DMS153 (cell line): ENCODE measurements at regions not wholly inside any gene's neighbourhood (a gene's known extent, or its start where the extent isn't known, plus 50 kb on each side); places are given as distances from the start of the nearest gene placed in this dataset.
"Not testable (repeated sequence)": the region's sequence is repeated elsewhere in the genome, so short reads cannot be mapped to it uniquely, and the experiment has no call there.

Source experiments
- DNase-seq: peaks from one replicate; lab custom pipeline; 2025; lab: John Stamatoyannopoulos, UW

- DNase-seq = no peak
Measured at GRCh38 chr4:95898226-95898625, 58.3 kb downstream of the PDHA2 start.

- DNase-seq = no peak
Measured at GRCh38 chr4:95909211-95909610, 69.3 kb downstream of the PDHA2 start.

DNA sequence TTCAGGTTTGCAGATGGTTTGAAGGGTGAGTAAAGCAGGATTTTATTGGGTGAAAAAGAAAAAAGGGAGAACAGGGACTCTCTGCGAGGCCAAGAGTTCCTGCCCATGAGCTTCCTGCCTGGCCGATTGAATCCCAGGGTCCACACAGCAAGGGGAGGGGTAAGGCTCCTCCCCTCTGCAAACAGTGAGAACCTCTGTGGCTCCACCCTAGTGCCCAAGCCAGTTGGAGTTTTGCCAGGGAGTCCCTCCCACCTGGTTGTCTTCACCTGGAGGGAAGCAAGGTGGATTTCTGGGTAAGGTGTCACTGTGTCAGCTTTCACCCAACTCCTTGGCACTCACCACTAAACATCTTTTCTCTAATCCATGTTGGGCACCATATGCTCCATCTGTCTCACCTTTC lies 70.9 kb downstream of the PDHA2 start:
- no peak for DNase-seq

DNA sequence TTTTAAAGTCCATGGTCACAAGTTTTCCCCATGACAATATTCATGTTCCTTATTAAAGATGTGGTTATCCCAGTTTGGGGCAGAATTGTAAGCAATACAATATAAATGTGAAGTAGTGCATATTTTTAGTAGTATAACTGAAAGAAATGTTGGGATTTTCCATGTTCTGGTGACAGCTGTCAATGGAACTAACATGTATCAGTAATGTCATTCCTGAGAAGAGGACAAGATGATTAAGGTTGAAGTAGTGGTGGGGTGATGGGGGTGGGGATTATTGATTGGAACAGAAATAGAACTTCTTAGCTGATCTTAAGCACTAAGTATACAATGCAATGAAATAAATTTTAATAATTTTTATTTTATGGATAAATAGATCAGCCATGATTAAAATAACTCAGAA lies 81.6 kb downstream of the PDHA2 start:
- no peak for DNase-seq

GRCh38 chr4:95929448-95930064 lies 89.7 kb downstream of the PDHA2 start:
- DNase-seq = no peak

- DNase-seq = no peak
Measured at GRCh38 chr4:95939141-95939540, 99.2 kb downstream of the PDHA2 start.

GRCh38 chr4:95949136-95949765 lies 109.4 kb downstream of the PDHA2 start:
- no peak for DNase-seq

DNA sequence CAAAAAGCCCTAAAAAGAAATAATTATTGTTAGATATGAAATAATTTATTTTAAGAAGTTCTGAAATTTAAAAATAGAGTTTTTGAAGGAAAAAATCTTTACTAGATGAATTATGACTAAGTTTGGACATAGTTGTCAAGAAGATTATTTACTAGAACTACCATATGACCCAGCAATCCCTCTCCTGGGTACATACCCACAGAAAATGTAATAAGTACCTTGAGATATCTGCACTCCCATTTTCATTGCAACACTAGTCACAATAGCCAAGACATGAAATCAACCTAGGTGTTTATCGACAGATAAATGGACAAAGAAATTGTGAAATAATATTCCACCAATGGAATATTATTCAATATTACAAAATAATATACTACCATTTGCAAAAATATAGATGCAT lies 109.9 kb downstream of the PDHA2 start:
- DNase-seq = no peak

DNA sequence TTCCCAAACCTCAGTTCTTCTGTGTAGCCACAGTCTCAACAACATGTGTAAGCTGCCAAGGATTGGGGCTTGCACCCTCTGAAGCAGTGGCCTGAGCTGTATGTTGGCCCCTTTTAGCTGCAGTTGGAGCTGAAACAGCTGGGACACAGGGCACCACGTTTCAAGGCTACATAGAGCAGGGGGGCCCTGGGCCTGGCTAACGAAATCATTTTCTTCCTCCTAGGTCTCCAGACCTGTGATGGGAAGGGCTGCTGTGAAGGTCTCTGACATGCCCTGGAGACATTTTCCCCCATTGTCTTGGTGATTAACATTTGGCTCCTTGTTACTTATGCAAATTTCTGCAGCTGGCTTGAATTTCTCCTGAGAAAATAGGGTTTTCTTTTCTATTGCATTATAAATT lies 112.6 kb downstream of the PDHA2 start:
- not testable (repeated sequence) for DNase-seq

GRCh38 chr4:95956094-95956493 lies 116.2 kb downstream of the PDHA2 start:
- no peak for DNase-seq

DNA sequence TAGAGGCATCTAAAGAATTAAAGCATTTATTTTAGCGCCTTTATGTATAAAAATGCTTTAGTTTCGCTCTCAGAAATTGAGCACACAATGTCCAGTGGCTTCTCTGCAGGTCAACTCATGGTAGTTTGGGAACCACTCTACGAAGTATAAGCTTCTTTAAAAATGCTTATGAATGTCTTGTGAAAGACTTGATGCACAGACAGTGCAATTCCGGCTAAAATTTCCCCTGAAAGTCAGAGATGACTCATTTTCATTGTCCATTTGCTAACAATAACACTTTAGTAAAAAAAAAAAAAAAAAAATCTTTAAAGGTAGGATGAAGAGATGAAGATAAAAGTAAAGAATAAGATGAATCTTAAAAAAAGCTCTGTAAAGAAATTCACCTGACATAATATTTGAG lies 117.2 kb downstream of the PDHA2 start:
- no peak for DNase-seq

- DNase-seq = no peak
Measured at GRCh38 chr4:95957759-95958158, 117.9 kb downstream of the PDHA2 start.

DNA sequence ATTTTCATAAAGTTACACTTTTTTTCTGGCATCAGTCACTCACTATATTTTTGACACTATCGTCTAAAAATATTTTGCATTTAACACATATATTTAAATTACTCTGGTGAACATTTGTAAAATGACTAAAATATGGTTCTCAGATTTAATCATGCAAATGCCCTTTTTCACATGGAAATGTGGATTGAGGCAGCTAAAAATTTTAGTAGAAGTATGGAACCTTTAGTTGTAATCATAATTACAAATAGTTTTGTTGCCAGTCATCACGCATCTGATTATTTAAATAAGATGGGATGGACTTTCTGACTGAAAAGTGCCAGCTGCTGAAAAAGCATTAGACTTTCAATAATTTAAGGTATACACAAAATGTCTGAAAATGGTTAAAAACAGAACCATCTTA lies 119.3 kb downstream of the PDHA2 start:
- DNase-seq = no peak

GRCh38 chr4:95959633-95960032 lies 119.7 kb downstream of the PDHA2 start:
- no peak for DNase-seq

- DNase-seq = no peak
Measured at GRCh38 chr4:95963456-95963855, 123.6 kb downstream of the PDHA2 start.

DNA sequence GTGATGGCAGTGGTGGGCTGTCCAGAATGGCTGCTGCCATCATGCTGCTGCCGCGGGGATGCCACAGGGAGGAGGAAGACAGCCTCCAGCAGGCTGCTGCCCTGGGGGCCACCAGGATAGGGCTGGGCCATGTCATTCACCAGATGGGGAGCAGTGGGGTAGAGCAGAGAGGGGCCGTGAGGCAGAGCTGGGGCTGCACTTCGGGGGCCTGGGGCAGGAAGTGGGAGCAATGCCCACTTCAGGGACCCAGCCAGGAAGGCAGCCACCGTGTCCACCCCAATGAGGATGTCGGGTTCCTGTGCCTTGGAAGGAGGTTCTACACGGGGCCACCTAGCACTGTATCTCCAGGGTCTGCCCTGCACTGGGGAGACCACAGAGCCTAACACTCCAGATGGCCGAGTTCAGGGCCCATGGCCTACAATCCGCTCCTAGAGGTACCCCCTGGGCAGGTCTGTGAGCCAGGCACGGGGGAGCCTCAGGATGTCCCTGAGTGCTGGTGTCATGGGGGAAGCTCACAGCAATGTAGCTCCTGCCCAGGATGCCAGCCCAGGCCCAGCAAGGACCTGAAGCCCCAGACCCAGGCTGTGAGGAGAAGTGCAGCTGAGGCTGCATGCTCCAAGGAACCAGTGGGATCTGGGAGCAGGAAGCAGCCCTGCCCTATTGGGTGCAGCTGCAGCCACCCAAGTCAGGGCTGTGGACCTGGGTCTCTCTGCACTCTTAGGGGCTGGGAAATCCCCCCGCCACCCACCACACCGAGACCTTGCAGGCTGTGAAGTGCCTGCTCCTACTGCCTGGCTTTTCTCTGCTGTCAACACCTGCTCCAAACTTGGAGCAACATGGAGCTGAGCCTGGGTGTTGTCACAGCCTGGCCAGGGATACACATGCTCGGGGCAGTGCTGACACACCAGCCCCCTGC lies 140.3 kb downstream of the PDHA2 start:
- DNase-seq = no peak

- DNase-seq = no peak
Measured at GRCh38 chr4:95980877-95981360, 141.0 kb downstream of the PDHA2 start.

DNA sequence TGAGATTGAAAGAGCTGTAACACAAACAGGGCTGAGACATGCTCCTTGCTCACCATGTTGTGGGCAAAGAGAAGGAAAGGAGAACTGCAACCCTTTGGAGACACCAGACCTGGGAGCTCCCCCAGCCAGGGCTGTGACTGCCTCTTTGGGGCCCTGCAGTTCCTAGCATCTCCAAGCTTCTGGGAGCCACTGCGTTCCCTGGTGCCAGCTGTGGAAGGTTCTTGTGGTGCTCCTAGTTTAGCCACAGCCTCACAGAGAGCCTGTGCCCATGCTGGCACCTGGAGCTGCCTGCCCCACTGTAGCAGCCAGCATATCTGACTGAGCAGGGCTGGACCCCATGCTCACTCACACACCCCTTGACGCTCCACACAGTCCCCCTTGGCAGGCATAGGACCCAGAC lies 141.7 kb downstream of the PDHA2 start:
- DNase-seq = no peak

GRCh38 chr4:95982516-95982915 lies 142.6 kb downstream of the PDHA2 start:
- DNase-seq = no peak

DNA sequence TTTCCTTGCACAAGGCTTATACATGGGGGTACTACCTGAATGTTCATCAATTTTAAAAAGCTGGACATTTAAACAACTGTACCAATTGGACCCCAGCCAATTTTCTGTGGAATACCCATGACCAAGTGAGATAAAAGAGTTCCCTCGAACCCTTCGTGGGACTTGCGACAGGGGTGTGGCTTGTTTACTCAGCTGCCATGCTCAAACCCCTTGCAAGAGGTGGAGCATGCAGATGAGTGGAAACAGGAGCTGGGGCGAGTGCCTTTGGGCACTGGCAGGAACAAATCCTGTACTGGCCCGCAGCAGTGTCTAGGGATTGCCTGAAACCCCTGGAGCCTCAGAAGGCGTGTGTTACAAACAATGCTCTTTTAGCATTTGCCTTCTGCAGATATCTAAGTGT lies 144.2 kb downstream of the PDHA2 start:
- no peak for DNase-seq

DNA sequence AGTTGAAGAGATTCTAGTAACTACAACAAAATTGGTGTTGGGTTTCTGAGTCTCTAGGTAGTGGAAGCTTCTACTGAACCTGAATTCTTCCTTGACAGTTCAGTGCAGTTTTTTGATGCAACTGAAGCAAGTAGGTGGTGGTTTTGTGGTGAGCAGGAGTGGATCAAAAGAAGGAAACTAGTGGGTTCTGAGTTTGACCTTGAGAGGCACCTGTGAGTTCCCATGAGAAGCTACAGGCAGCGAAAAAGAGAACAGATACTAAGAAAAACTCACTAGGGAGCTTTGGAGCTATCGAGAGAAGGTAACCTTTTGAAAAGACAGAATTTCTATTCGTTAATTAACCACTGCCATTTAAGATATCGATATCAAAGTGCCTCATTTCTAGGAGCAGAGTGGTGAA lies 145.2 kb downstream of the PDHA2 start:
- no peak for DNase-seq

DNA sequence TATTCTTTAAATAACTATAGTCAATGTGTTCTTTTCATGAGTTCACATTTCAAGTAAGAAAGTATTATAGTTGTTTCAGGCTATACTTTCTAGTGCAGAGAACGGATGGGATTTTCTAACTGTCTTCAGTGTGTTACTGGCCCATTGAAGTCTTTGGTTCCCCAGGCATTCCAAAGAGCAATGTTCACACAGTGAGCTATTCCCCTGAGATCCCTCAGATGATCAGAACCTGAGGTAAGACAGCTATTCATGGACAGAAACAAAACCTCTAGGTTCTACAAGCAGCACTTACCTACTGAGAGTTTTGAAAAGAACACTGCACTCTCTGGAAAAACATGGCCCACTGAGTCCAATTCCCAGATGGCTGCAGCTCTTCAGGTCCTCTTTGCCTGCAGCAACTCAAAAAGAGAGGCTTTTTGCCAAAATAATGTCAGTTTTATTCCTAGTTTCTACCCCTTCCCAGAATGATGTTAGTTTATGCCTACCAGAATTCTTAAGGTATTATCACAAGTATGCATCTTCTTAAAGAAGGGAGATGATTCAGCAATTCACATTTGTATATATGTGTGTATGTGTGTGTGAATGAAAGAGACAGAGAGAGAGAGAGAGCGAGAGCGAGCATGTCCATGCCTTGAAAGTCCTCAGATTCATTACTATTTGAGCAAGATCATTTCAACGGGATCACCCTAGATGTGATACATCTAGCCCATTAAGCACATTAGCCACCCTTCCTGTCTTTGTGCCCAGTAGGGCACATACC lies 146.1 kb downstream of the PDHA2 start:
- DNase-seq = no peak
